LNCaP clone FGC (cell line): ENCODE measurements at regions not wholly inside any gene's neighbourhood (a gene's known extent, or its start where the extent isn't known, plus 50 kb on each side); places are given as distances from the start of the nearest gene placed in this dataset.

Experiments
- DNase-seq: peaks from one replicate; pipeline ENCODE4 v3.0.0-alpha.2; 2011; ENCODE audit warnings: low read depth
- H3K4me3 ChIP-seq: 2 replicates; pipeline ENCODE4 v1.5.1; 2011; ENCODE audit warnings: mild to moderate bottlenecking, low read depth, low read length, control low read depth
- CTCF ChIP-seq: IDR thresholded peaks from 2 replicates; pipeline ENCODE4 v1.5.1; 2012; ENCODE audit warnings: mild to moderate bottlenecking; ENCODE audit not compliant: control insufficient read depth, insufficient read depth; ENCODE audit errors: extremely low read depth

GRCh38 chr6:4655196-4656025 is 120.8 kb upstream of the CDYL start:
- DNase-seq = no peak
- no peak for TF ChIP-seq CTCF
- H3K4me3 ChIP-seq = no peak overlapping the region

- H3K4me3 ChIP-seq = no peak overlapping the region
- TF ChIP-seq CTCF = no peak
- DNase-seq = no peak
Measured at GRCh38 chr6:4653141-4653540, 123.1 kb upstream of the CDYL start.

- no peak overlapping the region for H3K4me3 ChIP-seq
- TF ChIP-seq CTCF = no peak
- no peak for DNase-seq
Measured at GRCh38 chr6:4651831-4652467, 124.3 kb upstream of the CDYL start.

GRCh38 chr6:4649728-4650127 is 126.5 kb upstream of the CDYL start:
- no peak for DNase-seq
- no peak for TF ChIP-seq CTCF
- H3K4me3 ChIP-seq = no peak overlapping the region

GRCh38 chr6:4647414-4648365 is 128.5 kb upstream of the CDYL start:
- DNase-seq = peak; percentile 45
- TF ChIP-seq CTCF = no peak
- H3K4me3 ChIP-seq = peak overlapping the region; percentile 47

- no peak for TF ChIP-seq CTCF
- H3K4me3 ChIP-seq = no peak overlapping the region
- DNase-seq = no peak
Measured at GRCh38 chr6:4645713-4646360, 130.4 kb upstream of the CDYL start.
